GM21526 (cell line): ENCODE measurements at regions not wholly inside any gene's neighbourhood (a gene's known extent, or its start where the extent isn't known, plus 50 kb on each side); places are given as distances from the start of the nearest gene placed in this dataset.
"Not testable (repeated sequence)": the region's sequence is repeated elsewhere in the genome, so short reads cannot be mapped to it uniquely, and the experiment has no call there.

Experiments used
- ATAC-seq: cut with Tn5 transposase; IDR thresholded peaks from one replicate; pipeline ENCODE4 v1.9.1; 2021; ENCODE audit warnings: moderate library complexity; ENCODE audit not compliant: unreplicated experiment, low FRiP score

DNA sequence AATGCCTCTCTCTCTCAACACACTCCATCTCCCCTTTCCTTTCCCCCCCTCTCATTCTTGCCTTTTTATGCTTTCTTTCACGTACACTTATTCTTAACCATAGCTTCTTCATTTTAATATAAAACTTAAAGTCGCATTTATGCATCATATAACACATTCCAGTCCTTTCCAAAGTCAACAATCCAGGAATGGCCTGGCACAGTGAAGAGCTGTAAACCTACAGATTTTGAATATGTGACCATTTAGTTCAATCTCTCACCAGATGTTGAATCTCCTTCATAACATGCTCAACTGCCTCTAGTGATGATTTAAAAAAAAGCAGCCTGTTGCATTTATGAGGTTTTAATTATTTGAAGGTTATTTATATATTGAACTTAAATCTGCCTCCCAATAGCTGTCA lies 186.2 kb upstream of the GRAMD2B start:
- no peak for ATAC-seq

DNA sequence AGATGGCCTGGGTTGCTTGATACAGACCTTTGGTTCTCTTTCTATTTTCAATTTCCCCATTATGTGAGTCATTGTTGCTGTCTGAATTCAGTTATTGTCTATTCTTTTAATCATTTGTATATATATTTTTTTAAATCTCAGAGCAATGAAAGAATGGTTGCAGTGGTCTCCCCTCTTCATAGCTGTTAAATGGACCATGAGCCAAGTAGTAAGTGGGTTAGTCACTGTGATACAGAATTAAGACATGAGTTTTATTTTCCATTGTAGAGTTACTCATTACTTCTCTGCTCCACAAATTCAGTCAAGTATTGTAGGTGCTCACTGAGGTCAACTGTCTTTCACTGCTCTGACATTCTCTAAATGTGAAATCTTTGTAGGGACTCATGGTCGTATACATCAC lies 174.6 kb upstream of the GRAMD2B start:
- no peak for ATAC-seq

DNA sequence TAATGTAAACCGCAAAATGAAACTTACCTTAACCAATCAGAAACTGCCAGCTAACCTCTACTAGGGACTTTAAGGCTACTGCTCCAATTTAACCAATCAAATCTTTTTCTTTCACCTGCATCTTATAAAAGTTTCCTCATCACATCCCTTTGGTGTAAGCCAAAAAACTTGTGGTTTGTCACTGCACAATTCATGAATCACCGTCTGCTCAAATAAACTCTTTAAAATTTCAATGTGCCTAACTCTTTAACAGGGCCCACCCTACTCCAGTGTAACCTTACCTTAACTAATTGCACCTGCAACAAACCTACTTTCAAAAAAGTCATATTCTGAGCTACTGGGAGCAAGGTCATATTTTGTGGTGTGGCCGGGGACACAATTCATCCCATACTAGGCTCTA lies 172.2 kb upstream of the GRAMD2B start:
- ATAC-seq, result no peak

DNA sequence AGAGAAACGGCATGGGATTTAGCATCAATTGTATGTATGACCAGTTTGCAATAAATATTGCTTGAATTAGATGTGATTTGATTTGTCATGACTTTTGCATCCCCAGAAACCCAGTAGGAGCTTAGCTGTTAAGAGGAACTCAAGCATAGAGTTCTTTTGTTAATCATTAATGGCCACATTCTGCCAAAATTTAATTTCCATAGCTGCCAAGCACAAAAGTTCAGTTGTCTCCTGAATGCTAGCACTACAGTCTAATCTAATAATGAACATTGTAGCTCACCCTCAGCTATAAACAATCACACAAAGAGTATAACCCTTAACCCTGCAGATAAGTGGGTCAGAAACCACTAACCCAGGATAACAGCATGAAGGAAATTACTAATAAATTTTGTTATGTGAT lies 169.8 kb upstream of the GRAMD2B start:
- ATAC-seq, result no peak

DNA sequence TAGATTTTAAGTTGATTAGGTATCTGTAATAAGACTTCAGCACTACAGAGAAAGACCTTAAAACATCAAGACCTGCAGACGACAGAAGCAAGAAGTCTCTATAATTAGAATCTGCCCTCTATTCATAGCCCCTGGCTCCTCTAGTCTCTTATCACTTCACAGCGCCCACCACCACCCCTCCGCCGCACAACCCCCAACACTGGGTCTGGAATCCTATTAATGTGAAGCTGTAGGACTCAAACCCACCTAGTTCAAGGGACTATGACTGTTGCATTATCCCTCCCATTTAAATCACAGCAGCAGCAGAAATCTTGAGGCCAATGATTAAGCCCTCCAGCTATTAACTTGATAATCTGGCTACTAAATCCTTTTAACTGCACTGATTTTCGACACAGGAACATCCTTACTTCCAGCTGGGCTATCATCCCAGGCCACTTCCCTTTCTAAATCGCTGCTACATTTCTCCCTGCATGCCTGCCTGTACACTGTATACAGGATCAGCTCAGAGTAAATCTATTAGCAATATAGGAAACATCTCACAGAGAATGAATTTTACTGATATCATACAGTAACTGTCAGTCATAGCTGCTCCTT lies 159.5 kb upstream of the GRAMD2B start:
- no peak for ATAC-seq

DNA sequence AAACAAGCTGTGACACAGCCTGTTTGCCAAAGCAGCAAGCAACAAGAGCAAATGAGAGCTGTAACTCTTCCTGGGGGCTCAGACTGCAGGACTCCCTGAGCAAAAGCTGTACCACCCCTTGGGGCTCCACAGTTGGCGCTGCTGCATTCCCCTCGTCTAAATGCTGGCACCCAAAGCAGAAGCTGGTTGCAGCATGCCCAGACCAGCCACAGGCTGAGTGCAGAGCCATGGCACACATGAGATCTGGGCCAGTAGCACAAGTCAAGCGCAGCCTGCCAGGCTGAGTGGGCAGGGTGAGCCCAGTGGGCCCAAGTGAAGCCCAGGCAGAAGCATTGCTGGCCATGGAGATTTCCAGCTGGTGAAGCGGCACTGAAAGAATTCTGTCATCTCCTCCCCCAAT lies 157.3 kb upstream of the GRAMD2B start:
- ATAC-seq, result no peak

DNA sequence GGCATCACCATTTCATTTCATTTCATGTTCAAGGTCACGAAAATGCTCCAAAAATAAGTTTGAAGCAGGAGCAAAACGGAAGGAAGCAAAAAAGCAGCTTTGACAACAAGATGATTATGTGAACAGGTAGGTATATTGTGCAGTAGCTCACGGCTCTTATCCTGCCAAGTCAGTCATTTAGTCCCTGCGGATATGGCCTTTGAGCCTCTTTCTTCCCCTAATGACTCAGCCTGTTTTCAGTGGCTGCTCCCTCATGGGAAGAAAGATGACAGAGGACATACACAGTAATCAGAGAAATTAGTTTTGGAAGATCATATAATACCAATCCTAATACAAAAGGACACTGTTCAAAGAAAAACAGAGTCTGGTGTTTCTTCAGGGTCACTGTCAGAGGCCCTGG lies 155.8 kb upstream of the GRAMD2B start:
- no peak for ATAC-seq

DNA sequence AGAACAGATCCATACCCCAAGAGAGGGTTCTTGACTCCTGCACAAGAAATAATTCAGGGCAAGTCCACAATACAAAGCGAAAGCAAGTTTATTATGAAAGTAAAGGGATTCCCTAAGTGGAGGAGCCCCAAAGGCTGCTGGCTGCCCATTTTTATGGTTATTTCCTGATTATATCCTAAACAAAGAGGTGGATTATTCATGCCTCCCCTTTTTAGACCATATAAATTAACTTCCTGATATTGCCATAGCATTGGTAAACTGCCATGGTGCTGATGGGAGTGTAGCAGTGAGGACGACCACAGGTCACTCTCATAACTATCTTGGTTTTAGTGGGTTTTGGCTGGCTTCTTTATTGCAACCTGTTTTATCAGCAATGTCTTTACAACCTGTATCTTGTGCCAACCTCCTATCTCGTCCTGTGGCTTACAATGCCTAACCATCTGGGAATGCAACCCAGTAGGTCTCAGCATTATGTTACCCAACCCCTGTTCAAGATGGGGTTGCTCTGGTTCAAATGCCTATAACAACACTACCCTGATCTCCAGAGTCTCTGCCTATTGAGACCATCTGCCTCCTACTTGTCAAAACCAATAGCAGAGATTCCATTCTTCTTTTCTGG lies 154.4 kb upstream of the GRAMD2B start:
- ATAC-seq, result no peak

DNA sequence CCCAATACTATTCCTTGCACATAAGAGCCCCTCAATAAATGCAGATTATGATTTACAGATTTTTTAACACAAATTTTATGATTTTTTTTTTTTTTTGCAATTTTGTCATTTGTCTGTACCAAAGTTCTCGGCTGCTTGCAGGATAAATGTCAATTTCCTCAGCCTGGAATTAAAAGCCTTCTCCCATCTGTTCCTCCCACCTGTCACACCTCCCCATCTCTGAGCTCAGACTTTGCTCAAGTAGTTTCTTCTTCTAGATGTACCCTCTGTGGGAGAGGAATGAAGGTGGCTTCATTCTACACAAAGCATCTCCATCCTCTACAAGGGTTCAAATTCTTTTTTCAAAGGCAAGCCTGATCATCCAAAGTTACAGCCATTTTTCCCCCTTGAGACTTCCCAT lies 153.7 kb upstream of the GRAMD2B start:
- no peak for ATAC-seq

DNA sequence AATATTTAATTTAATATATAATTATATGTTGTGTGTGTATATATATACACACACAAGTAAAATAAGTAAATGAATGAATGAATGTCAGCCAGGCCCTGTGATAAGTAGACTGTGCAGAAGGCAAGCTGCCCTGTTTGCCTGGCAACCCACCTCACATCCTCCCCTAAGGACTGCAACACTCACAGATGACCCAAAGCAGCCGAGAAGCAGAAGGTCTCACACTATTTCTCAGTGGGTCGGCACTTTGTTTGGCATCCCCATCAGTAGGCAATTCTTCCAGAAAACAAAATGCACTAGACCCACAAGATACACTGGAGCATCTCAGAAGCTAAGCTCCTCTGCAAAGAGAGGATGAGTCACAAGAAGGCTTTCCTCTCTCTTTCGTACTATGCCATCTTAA lies 152.1 kb upstream of the GRAMD2B start:
- no peak for ATAC-seq

DNA sequence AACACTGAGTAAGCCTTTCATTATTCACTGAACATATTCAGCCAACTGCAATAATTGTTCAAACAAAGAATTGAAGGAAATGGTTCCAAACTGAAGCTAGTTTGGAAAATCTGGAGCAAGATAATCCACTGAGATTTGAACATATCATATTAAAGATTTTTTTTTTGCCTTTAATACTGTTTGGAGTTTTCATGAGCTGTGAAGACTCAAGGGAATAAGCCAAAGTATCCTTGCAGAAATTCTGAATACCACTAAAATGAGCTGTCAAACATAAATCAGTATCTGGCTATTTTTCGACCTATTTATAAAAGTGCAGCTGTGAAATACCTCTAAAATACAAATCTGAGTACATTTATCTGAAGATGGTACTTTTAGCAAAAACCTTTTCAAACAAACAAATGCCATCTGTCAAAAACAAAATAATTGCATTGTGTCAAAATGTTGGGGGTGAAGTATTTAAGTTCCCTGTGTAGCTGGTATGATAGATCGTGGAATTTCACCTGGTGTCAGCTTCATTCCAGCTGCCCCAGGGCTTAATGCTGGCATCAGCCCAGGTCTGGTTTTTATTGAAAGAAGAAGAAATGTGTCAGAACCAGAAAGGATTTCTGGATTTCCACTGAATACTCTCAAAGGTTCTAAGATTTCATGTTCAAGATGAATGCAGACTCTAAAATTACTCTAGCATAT lies 149.0 kb upstream of the GRAMD2B start:
- ATAC-seq, result no peak

DNA sequence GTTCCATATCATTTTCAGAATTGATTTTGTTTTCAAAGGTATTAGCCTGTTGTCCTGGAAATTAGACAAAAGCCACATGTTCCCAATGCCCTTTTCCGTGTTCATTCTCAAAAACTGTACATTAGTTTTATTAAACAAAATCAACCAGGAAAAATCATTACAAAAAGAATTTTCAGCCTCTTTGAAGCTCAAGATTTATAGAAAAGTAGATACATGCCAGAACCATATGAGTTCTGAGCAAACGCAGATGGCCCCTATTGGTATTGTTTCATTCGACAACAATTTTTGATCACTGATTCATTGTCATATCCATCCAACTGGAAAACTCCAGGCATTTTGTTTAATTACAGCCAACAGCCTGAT lies 148.5 kb upstream of the GRAMD2B start:
- ATAC-seq, result no peak

DNA sequence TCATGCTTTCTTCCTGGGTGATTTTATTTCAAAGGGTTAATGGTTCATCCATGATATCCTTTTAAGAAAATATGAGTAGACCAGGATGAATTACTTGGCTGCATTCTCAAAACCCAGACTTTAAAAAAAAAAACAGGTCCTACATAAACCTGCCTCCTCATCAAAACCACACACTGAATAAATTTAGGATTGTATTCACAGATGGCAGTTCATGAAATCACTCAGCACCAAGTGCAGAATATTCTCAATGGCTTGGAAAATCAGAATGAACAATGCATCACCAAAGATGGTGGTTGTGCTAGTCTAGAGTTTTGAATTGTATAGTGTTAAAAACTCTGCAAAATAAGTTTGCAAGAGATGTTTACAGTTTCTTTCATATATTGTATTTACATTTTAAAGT lies 145.4 kb upstream of the GRAMD2B start:
- no peak for ATAC-seq

DNA sequence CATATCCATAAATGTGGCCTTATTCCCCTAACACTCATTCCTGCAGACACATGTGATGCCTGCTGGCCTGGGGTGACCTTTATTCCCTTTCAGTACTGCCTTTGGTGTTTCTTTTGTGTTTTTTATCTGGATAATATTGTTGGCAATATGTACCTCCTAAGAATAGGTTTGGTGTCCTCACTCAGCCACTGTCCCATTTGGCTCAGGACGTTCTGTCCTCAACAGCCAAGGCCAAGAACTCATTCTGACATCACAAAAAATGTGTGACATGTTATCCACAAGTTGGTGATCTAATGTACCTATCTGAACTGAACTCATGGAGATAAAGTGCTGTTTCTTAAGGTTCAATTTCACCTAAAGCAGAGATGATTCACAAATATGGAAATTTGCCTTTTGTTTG lies 142.9 kb upstream of the GRAMD2B start:
- ATAC-seq, result no peak

DNA sequence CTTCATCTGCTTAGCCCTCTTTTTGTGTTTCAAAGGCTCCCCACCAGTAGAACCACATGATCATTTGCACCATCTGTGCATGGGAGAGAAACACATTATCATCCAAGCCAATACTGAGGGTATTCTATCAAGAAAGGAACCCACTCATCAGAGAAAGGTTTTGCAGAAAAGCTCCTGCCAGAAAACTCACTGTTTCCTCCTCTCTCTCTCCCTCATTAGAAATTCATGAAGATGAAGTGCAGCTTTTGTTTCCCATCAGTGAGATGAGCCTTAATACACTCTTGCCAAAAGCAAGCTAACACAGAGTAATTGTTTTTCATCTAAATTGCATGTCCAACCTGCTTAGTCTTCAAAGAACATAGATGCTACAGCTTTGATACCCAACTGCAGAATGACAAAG lies 142.4 kb upstream of the GRAMD2B start:
- ATAC-seq, result no peak

DNA sequence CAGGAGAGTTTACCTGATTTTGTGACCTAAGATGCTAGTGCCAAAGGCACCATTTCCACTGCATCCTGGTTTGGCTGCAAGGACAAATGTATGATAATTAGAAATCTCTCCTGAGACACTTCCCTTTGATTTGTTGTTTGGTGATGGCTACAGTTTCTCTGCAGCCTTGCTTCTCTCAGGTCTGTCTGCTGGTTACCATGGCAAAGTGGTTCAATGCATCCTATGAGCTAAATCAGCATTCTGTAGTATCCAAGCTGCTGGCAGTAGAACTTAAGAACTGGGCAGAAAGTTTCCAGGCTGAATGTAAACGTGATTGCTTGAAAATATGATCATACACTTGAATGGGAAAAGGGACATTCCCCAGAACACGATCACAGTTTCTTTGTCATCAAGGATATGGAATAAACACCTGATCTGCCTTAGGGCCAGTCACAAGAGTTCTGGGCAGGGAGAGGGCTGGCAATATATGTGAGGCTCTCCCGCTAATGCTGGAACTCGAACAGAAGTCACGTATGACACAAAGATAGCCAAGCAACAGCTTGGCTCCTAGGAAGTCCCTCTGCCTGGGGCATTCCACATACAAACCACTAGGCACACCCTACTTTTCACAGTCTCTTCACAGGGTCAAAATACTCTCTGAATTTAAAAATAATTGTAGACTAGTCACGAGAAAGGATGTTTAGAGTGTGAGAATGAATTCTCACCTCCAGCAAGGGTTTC lies 138.1 kb upstream of the GRAMD2B start:
- no peak for ATAC-seq

DNA sequence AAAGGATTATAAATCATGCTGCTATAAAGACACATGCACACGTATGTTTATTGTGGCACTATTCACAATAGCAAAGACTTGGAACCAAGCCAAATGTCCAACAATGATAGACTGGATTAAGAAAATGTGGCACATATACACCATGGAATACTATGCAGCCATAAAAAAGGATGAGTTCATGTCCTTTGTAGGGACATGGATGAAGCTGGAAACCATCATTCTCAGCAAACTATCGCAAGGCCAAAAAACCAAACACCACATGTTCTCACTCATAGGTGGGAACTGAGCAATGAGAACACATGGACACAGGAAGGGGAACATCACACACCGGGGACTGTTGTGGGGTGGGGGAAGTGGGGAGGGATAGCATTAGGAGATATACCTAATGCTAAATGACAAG lies 127.1 kb upstream of the GRAMD2B start:
- not testable (repeated sequence) for ATAC-seq

DNA sequence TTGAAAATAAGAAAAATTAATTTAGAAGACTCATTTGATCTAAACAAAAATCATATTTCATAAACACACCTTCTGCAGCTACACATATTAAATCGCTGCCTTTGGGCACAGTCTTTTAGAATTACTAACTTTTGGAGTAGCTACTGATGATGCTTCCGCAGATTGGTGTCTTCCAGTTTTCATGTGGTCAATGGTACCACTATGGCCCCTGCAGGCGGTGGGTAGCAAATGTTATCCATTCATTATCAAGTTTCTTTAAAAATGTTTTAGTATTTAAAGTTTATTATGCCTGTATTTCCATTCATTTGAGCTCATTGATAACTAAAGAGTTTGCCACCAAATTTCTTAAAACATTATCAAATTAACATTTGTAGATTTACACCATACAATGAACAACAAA lies 122.9 kb upstream of the GRAMD2B start:
- no peak for ATAC-seq

DNA sequence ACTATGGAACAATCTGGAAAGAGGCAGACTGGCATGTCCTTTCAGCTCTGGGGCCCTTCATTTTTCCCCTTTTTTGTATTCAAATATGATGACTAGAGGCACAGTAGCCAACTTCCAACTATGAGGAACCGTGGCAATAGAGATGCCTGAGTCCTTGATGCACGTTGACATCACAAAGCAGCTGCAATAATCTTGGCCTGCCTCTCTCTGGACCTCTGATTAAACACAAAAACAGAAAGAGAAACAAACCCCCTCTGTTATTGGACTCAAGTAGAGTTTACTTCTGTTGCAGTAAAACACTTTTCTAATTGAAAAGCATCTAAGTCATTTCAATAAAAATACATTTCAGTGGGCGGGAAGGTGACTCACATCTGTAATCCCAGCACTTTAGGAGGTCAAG lies 122.2 kb upstream of the GRAMD2B start:
- no peak for ATAC-seq

DNA sequence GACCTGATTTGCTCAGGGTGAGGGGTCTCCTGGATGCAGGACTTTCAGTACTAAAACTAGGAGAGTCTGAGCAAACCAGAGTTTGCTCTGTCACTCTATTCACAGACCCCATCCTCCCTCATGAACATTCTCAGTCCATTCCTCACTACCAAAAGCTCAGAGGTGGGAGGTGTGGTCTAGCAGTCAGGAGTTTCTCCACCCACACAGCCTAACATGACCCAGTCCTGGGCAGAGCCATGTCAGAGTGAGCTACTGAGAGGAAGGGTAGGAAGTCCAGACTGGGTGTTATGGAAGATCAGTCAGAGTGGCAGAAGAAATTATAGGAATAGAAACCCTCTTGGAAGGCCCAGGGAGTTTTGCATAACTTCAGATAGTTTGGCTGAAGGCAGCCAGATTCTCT lies 113.3 kb upstream of the GRAMD2B start:
- no peak for ATAC-seq

DNA sequence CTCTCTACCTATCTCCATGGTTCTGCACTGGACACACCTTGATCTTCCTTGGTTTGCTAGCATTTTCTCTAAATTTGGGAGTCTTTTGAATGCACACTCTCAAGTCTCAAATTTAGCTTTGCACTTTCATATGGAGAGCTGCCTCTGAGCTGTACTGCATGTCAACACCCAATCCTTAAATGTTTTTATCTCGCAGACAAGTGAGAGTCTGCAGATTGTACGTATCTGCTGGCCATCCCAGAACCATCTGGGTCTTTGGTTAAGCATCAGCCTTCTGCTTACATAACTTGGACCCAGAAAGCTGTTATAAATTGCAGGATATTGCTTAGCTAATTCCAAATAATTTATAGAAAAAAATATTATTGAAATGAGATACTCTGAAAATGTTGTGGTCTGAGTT lies 111.4 kb upstream of the GRAMD2B start:
- ATAC-seq, result no peak

DNA sequence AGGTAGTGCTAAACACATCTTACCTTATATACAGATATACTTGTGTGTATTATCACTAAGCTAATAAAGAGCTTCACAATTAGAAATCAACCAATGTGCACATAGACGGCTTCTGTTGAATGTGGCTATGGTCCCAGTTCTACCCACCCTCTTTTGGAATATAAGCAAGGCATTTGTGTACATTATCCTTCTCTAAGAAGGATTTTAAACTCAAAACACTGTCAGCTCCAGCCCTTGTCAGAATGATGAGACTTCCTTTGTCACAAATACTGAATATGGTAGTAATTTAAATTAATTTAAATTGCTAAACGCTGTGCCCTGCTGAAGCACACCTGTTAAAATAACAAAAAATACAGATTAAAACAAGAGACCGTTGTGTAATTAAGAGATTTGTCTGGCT lies 107.9 kb upstream of the GRAMD2B start:
- no peak for ATAC-seq
